NOMO-1 (cell line): ENCODE measurements at regions not wholly inside any gene's neighbourhood (a gene's known extent, or its start where the extent isn't known, plus 50 kb on each side); places are given as distances from the start of the nearest gene placed in this dataset.

Experiments used
- DNase-seq, 2 experiments: peaks; one replicate each; lab custom pipeline; 2025; ENCODE audit not compliant: unreplicated experiment in 2 of 2; lab: John Stamatoyannopoulos, UW

GRCh38 chr1:38555594-38555993 is 304.0 kb downstream of the RRAGC start:
- DNase-seq = no peak

GRCh38 chr1:38555130-38555529 is 304.4 kb downstream of the RRAGC start:
- DNase-seq = no peak

GRCh38 chr1:38551318-38552307 is 308.0 kb downstream of the RRAGC start:
- DNase-seq = no peak

GRCh38 chr1:38549191-38549590 is 310.4 kb downstream of the RRAGC start:
- DNase-seq = no peak

- DNase-seq = no peak
Observed at GRCh38 chr1:38547321-38547720, 312.3 kb downstream of the RRAGC start.

- DNase-seq = no peak
Observed at GRCh38 chr1:38546636-38547035, 312.9 kb downstream of the RRAGC start.

GRCh38 chr1:38541223-38541622 is 318.3 kb downstream of the RRAGC start:
- no peak for DNase-seq

- no peak for DNase-seq
Observed at GRCh38 chr1:38539931-38540330, 319.6 kb downstream of the RRAGC start.

GRCh38 chr1:38538834-38539233 is 320.7 kb downstream of the RRAGC start:
- DNase-seq = no peak

- DNase-seq = no peak
Observed at GRCh38 chr1:38536089-38536488, 323.5 kb downstream of the RRAGC start.

- DNase-seq = no peak
Observed at GRCh38 chr1:38534473-38534823, 325.1 kb downstream of the RRAGC start.

- no peak for DNase-seq
Observed at GRCh38 chr1:38533772-38534472, 325.6 kb downstream of the RRAGC start.

GRCh38 chr1:38530957-38531356 is 328.6 kb downstream of the RRAGC start:
- no peak for DNase-seq

- DNase-seq = no peak
Observed at GRCh38 chr1:38529946-38530345, 329.6 kb downstream of the RRAGC start.

GRCh38 chr1:38529391-38529790 is 330.2 kb downstream of the RRAGC start:
- no peak for DNase-seq

- DNase-seq = no peak
Observed at GRCh38 chr1:38528623-38529022, 330.9 kb downstream of the RRAGC start.

GRCh38 chr1:38527373-38527966 is 332.1 kb downstream of the RRAGC start:
- peak in 1 of 2 experiments; percentile 6 for DNase-seq

GRCh38 chr1:38526046-38526445 is 333.5 kb downstream of the RRAGC start:
- DNase-seq = no peak

- DNase-seq = no peak
Observed at GRCh38 chr1:38525343-38526043, 334.1 kb downstream of the RRAGC start.

GRCh38 chr1:38524025-38524641 is 335.4 kb downstream of the RRAGC start:
- no peak for DNase-seq

- DNase-seq = no peak
Observed at GRCh38 chr1:38523568-38523939, 336.0 kb downstream of the RRAGC start.
